Osteocyte (in vitro differentiated cells): ENCODE measurements at regions not wholly inside any gene's neighbourhood (a gene's known extent, or its start where the extent isn't known, plus 50 kb on each side); places are given as distances from the start of the nearest gene placed in this dataset.

ENCODE experiments used
- DNase-seq: peaks from one replicate; pipeline ENCODE4 v3.0.0; 2021; ENCODE audit warnings: mixed read lengths; ENCODE audit not compliant: unreplicated experiment; ENCODE audit errors: extremely low spot score
- H3K27ac Mint-ChIP-seq: one replicate; pipeline ENCODE4 v1.8.0; 2021; ENCODE audit warnings: mild to moderate bottlenecking, mixed read lengths; ENCODE audit not compliant: unreplicated experiment
- H3K27me3 Mint-ChIP-seq: one replicate; pipeline ENCODE4 v1.8.0; 2021; ENCODE audit warnings: mixed read lengths; ENCODE audit not compliant: unreplicated experiment
- H3K36me3 Mint-ChIP-seq: one replicate; pipeline ENCODE4 v1.8.0; 2021; ENCODE audit warnings: mixed read lengths; ENCODE audit not compliant: unreplicated experiment
- H3K4me1 Mint-ChIP-seq: one replicate; pipeline ENCODE4 v1.8.0; 2021; ENCODE audit warnings: mixed read lengths; ENCODE audit not compliant: unreplicated experiment
- H3K4me3 Mint-ChIP-seq: one replicate; pipeline ENCODE4 v1.8.0; 2021; ENCODE audit warnings: mild to moderate bottlenecking, moderate library complexity, mixed read lengths; ENCODE audit not compliant: unreplicated experiment
- H3K9me3 Mint-ChIP-seq: one replicate; pipeline ENCODE4 v1.8.0; 2021; ENCODE audit warnings: mixed read lengths; ENCODE audit not compliant: unreplicated experiment
- CTCF ChIP-seq: fragments of 200-600 bp; sonication (generic); IDR thresholded peaks from 2 replicates; pipeline ENCODE4 v1.5.0; 2021; ENCODE audit warnings: antibody characterized with exemption, mild to moderate bottlenecking, moderate library complexity

GRCh38 chr19:28703400-28703956 is 509.5 kb downstream of the UQCRFS1 start:
- Mint-ChIP-seq H3K27ac (no peak overlapping the region), H3K27me3 (no peaks in the 10 kb centered on the region), H3K4me3 (no peak overlapping the region), H3K9me3 (peaks cover 3% of the 10 kb centered on the region), H3K36me3 (no peaks in the 10 kb centered on the region), H3K4me1 (peaks cover 59% of the 10 kb centered on the region)
- DNase-seq = no peak
- no peak for TF ChIP-seq CTCF

DNA sequence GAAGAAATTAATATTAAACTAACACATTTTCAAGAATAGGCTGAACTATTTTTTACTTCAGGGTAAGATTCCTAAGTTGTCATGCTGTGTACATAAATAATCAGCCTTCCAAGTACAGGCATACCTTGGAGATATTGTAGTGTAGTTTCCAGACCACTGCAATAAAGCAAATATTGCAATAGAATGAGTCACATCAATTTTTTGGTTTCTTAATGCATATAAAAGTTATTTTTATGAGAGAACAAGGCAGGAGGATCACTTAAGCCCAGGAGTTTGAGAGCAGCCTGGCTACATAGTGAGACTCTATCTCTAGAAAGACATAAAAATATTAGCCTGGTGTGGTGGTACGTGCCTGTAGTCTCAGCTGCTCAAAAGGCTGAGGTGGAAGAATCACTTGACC is 511.5 kb downstream of the UQCRFS1 start:
- Mint-ChIP-seq H3K27me3 (no peaks in the 10 kb centered on the region), H3K9me3 (peaks cover 7% of the 10 kb centered on the region), H3K36me3 (no peaks in the 10 kb centered on the region), H3K4me3 (no peak overlapping the region), H3K4me1 (peaks cover 59% of the 10 kb centered on the region), H3K27ac (peak overlapping the region; percentile 84)
- TF ChIP-seq CTCF = no peak
- no peak for DNase-seq

DNA sequence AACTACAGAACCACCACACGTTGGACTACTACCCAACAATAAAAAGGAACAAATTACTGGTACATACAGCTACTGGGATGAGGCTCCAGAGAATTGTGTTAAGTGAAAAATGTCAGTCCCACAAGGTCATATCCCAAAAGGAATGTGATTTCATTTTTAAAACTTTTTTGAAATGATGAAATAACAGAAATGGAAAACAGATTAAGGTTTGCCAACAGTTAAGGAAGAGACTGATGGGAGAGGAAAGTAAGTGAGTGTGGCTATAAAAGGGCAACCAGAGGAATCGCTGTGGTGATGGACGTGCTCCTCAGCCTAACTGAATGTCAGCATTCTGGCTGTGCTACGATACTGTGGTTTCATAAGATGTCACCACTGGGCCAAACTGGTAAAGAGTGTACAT is 512.8 kb downstream of the UQCRFS1 start:
- H3K9me3 Mint-ChIP-seq = peaks cover 7% of the 10 kb centered on the region
- no peak for TF ChIP-seq CTCF
- H3K4me3 Mint-ChIP-seq = no peak overlapping the region
- DNase-seq = no peak
- no peaks in the 10 kb centered on the region for H3K36me3 Mint-ChIP-seq
- peak overlapping the region; percentile 62 for H3K27ac Mint-ChIP-seq
- no peaks in the 10 kb centered on the region for H3K27me3 Mint-ChIP-seq
- H3K4me1 Mint-ChIP-seq = peaks cover 62% of the 10 kb centered on the region

GRCh38 chr19:28697308-28697707 is 515.6 kb downstream of the UQCRFS1 start:
- Mint-ChIP-seq H3K9me3 (peaks cover 7% of the 10 kb centered on the region), H3K27me3 (no peaks in the 10 kb centered on the region)

GRCh38 chr19:28694812-28695211 is 518.1 kb downstream of the UQCRFS1 start:
- Mint-ChIP-seq H3K4me1 (peaks cover 31% of the 10 kb centered on the region), H3K9me3 (peaks cover 7% of the 10 kb centered on the region), H3K27me3 (no peaks in the 10 kb centered on the region), H3K36me3 (no peaks in the 10 kb centered on the region), H3K4me3 (no peak overlapping the region), H3K27ac (peak overlapping the region; percentile 53)
- TF ChIP-seq CTCF = peak; percentile 13
- no peak for DNase-seq

More at GRCh38 chr19:28697308-28697707, 515.6 kb downstream of the UQCRFS1 start:
- TF ChIP-seq CTCF = no peak
- no peak for DNase-seq
- Mint-ChIP-seq H3K27ac (no peak overlapping the region), H3K4me1 (peaks cover 54% of the 10 kb centered on the region), H3K36me3 (no peaks in the 10 kb centered on the region), H3K4me3 (no peak overlapping the region)
